GM12891 (cell line): ENCODE measurements at regions not wholly inside any gene's neighbourhood (a gene's known extent, or its start where the extent isn't known, plus 50 kb on each side); places are given as distances from the start of the nearest gene placed in this dataset.

Source experiments
- POLR2A ChIP-seq: IDR thresholded peaks from 2 replicates; pipeline ENCODE4 v1.6.1; 2011; ENCODE audit warnings: low read depth, low read length, control low read depth
- POLR2AphosphoS5 ChIP-seq: IDR thresholded peaks from 2 replicates; pipeline ENCODE4 v1.6.1; 2011; ENCODE audit warnings: low read depth, low read length, control low read depth
- TAF1 ChIP-seq: IDR thresholded peaks from 2 replicates; pipeline ENCODE4 v1.6.1; 2011; ENCODE audit warnings: low read depth, low read length, control low read depth

DNA sequence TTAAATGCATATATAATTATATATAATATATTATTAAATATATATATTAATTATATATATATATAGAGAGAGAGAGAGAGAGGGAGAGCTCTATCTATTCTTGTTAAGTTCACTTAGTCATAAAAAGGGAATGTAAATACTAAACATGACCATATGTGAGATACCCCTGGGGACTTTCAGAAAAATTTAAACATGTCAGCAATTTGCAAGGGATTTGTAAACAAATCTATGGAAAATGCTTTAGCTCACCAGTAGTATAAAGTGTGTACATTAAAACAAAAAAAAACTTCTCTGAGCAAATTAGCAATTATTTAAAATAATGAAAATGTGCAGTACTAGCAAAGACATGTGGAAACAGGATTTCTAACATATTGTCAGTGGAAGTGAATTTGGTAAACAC is 1755.5 kb downstream of the PCDH19 start:
- TF ChIP-seq POLR2A = no peak
- no peak for TF ChIP-seq POLR2AphosphoS5
- TF ChIP-seq TAF1 = no peak
